ENCODE measurements at regions not wholly inside any gene's neighbourhood (a gene's known extent, or its start where the extent isn't known, plus 50 kb on each side); places are given as distances from the start of the nearest gene placed in this dataset.
"Not testable (repeated sequence)": the region's sequence is repeated elsewhere in the genome, so short reads cannot be mapped to it uniquely, and the experiment has no call there.

- DNase-seq = no peak
These were observed 51.6 kb upstream of the CNTLN start for GRCh38 chr9:17083258-17083657.

GRCh38 chr9:17082343-17083064, 52.3 kb upstream of the CNTLN start:
- DNase-seq = no peak

- DNase-seq = no peak
These were observed 53.0 kb upstream of the CNTLN start for GRCh38 chr9:17081814-17082213.

- DNase-seq = no peak
These were observed 53.5 kb upstream of the CNTLN start for GRCh38 chr9:17081351-17081750.

- DNase-seq = no peak
These were observed 58.9 kb upstream of the CNTLN start for GRCh38 chr9:17075758-17076485.

GRCh38 chr9:17075146-17075757, 59.6 kb upstream of the CNTLN start:
- DNase-seq = no peak

GRCh38 chr9:17072563-17072962, 62.3 kb upstream of the CNTLN start:
- not testable (repeated sequence) for DNase-seq

GRCh38 chr9:17068671-17069070, 66.2 kb upstream of the CNTLN start:
- no peak for DNase-seq

GRCh38 chr9:17065062-17065461, 69.8 kb upstream of the CNTLN start:
- no peak for DNase-seq

GRCh38 chr9:17064558-17064957, 70.3 kb upstream of the CNTLN start:
- no peak for DNase-seq

GRCh38 chr9:17063535-17064135, 71.2 kb upstream of the CNTLN start:
- DNase-seq = peak in 1 of 5 donors; percentile 14

- DNase-seq = no peak
These were observed 72.3 kb upstream of the CNTLN start for GRCh38 chr9:17062497-17062896.

GRCh38 chr9:17060450-17060849, 74.4 kb upstream of the CNTLN start:
- DNase-seq = no peak

- DNase-seq = no peak
These were observed 75.4 kb upstream of the CNTLN start for GRCh38 chr9:17059465-17059864.

GRCh38 chr9:17057729-17058128, 77.1 kb upstream of the CNTLN start:
- DNase-seq = no peak

GRCh38 chr9:17052626-17053025, 82.2 kb upstream of the CNTLN start:
- DNase-seq = no peak

- no peak for DNase-seq
These were observed 89.4 kb upstream of the CNTLN start for GRCh38 chr9:17045381-17045940.

GRCh38 chr9:17031546-17031945, 103.3 kb upstream of the CNTLN start:
- no peak for DNase-seq

GRCh38 chr9:17025281-17025680, 109.6 kb upstream of the CNTLN start:
- DNase-seq = no peak

- DNase-seq = no peak
These were observed 110.7 kb upstream of the CNTLN start for GRCh38 chr9:17024129-17024528.

- no peak for DNase-seq
These were observed 113.4 kb upstream of the CNTLN start for GRCh38 chr9:17021387-17021970.

GRCh38 chr9:17019398-17019797, 115.4 kb upstream of the CNTLN start:
- DNase-seq = no peak

Data from T-helper 1 cell (primary cell).